ENCODE measurements at regions not wholly inside any gene's neighbourhood (a gene's known extent, or its start where the extent isn't known, plus 50 kb on each side); places are given as distances from the start of the nearest gene placed in this dataset.

DNA sequence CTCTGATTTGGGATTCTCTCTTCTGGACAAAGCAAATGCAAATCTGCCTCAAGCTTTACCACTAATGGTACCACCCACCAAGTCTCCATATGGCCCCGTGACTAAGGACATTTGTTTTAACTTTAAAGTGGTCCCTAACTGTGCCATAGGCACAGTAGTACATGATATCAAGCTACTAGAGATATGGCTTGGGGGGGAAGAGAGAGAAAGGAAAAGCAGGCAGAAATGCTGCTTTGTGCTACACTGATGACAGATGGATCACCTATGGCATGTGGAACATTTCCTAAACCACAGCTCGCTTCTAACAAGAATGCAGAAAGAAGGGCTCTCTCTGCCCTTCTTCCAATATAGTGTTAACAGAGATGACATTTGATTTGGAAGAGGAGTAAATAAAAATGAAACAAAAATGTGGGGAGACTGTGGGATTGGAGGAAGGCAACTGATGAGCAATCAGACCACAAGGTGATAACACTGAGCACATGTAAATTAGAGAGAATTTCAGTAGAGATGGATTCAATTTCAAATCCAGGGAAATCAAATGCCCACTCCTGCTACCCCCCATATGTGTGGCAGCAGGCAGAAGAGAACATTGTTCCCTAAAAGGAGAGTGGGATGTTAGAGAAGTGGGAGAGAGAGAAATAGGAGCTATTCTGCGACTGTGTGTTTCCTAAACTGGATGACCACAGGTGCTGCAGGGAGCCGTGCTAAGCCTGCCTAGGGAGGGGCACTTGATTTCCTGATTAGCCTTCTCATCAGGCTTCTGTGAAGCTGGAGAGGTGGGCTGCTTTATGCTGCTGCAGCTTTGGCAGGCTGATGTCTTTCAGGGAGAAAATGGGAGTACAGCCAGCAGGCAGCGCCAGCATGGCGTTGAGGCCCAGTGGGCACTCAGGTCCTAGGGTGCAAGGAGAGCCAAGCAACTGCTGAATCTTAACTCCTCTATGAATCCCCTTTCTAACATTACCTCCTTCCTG, 75.3 kb downstream of the ZNF648 start:
- TF ChIP-seq, protein P1, sequence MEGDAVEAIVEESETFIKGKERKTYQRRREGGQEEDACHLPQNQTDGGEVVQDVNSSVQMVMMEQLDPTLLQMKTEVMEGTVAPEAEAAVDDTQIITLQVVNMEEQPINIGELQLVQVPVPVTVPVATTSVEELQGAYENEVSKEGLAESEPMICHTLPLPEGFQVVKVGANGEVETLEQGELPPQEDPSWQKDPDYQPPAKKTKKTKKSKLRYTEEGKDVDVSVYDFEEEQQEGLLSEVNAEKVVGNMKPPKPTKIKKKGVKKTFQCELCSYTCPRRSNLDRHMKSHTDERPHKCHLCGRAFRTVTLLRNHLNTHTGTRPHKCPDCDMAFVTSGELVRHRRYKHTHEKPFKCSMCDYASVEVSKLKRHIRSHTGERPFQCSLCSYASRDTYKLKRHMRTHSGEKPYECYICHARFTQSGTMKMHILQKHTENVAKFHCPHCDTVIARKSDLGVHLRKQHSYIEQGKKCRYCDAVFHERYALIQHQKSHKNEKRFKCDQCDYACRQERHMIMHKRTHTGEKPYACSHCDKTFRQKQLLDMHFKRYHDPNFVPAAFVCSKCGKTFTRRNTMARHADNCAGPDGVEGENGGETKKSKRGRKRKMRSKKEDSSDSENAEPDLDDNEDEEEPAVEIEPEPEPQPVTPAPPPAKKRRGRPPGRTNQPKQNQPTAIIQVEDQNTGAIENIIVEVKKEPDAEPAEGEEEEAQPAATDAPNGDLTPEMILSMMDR (IDR thresholded peaks at IDR 0.05) = no peak
- no peak for TF ChIP-seq NR1H2 (CRISPR knock-in tag; IDR thresholded peaks at IDR 0.05)
- no peak for TF ChIP-seq USF1 (CRISPR knock-in tag; IDR thresholded peaks at IDR 0.05)
- TF ChIP-seq ZNF121 (CRISPR knock-in tag; IDR thresholded peaks at IDR 0.05) = no peak
- TF ChIP-seq, protein P2, sequence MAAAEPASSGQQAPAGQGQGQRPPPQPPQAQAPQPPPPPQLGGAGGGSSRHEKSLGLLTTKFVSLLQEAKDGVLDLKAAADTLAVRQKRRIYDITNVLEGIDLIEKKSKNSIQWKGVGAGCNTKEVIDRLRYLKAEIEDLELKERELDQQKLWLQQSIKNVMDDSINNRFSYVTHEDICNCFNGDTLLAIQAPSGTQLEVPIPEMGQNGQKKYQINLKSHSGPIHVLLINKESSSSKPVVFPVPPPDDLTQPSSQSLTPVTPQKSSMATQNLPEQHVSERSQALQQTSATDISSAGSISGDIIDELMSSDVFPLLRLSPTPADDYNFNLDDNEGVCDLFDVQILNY (CRISPR knock-in tag; IDR thresholded peaks at IDR 0.05) = no peak
- TF ChIP-seq NFE2L1 (CRISPR knock-in tag; IDR thresholded peaks at IDR 0.05) = no peak
- TF ChIP-seq, protein P3, sequence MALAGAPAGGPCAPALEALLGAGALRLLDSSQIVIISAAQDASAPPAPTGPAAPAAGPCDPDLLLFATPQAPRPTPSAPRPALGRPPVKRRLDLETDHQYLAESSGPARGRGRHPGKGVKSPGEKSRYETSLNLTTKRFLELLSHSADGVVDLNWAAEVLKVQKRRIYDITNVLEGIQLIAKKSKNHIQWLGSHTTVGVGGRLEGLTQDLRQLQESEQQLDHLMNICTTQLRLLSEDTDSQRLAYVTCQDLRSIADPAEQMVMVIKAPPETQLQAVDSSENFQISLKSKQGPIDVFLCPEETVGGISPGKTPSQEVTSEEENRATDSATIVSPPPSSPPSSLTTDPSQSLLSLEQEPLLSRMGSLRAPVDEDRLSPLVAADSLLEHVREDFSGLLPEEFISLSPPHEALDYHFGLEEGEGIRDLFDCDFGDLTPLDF (CRISPR knock-in tag; IDR thresholded peaks at IDR 0.05) = no peak
- no peak for TF ChIP-seq SP1 (CRISPR knock-in tag; conservative IDR thresholded peaks at IDR 0.05)
- no peak for TF ChIP-seq CREB1 (CRISPR knock-in tag; IDR thresholded peaks at IDR 0.05)
- no peak for TF ChIP-seq NR3C1 (CRISPR knock-in tag; conservative IDR thresholded peaks at IDR 0.05; ENCODE audit: low read depth)
- TF ChIP-seq PRDM15 (CRISPR knock-in tag; IDR thresholded peaks at IDR 0.05) = no peak
- no peak for TF ChIP-seq USF2 (CRISPR knock-in tag; IDR thresholded peaks at IDR 0.05)
- TF ChIP-seq, protein P4, sequence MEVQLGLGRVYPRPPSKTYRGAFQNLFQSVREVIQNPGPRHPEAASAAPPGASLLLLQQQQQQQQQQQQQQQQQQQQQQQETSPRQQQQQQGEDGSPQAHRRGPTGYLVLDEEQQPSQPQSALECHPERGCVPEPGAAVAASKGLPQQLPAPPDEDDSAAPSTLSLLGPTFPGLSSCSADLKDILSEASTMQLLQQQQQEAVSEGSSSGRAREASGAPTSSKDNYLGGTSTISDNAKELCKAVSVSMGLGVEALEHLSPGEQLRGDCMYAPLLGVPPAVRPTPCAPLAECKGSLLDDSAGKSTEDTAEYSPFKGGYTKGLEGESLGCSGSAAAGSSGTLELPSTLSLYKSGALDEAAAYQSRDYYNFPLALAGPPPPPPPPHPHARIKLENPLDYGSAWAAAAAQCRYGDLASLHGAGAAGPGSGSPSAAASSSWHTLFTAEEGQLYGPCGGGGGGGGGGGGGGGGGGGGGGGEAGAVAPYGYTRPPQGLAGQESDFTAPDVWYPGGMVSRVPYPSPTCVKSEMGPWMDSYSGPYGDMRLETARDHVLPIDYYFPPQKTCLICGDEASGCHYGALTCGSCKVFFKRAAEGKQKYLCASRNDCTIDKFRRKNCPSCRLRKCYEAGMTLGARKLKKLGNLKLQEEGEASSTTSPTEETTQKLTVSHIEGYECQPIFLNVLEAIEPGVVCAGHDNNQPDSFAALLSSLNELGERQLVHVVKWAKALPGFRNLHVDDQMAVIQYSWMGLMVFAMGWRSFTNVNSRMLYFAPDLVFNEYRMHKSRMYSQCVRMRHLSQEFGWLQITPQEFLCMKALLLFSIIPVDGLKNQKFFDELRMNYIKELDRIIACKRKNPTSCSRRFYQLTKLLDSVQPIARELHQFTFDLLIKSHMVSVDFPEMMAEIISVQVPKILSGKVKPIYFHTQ (CRISPR knock-in tag; IDR thresholded peaks at IDR 0.05) = no peak

Data from WTC11 (cell line).